T-cell (primary cell): ENCODE measurements at regions not wholly inside any gene's neighbourhood (a gene's known extent, or its start where the extent isn't known, plus 50 kb on each side); places are given as distances from the start of the nearest gene placed in this dataset.
"Not testable (repeated sequence)": the region's sequence is repeated elsewhere in the genome, so short reads cannot be mapped to it uniquely, and the experiment has no call there.

Source experiments
- ATAC-seq, 4 experiments: fragments of 200-7000 bp in 3 of 4; fragments of 150-1000 bp in 1 of 4; cut with Tn5 transposase; replicated peaks in 1 of 4; 1 replicate in 3 of 4; 2 replicates in 1 of 4; pipeline ENCODE4 v1.10.0; 2021; ENCODE audit warnings: moderate library complexity in 3 of 4, mild to moderate bottlenecking in 2 of 4, moderate number of reproducible peaks in 1 of 4
- CTCF ChIA-PET, 2 donors: fragments of 300-600 bp; sonication (Branson Sonifier 250); formaldehyde crosslinking; loops; one replicate each; lab custom pipeline; 2022; ENCODE audit warnings: antibody characterized with exemption in 2 of 2; lab: Charles Lee
- POLR2A ChIA-PET, 2 donors: fragments of 300-600 bp; sonication (Branson Sonifier 250); formaldehyde crosslinking; loops; one replicate each; lab custom pipeline; 2022; ENCODE audit warnings: antibody characterized with exemption in 2 of 2; lab: Charles Lee
- DNase-seq, 35 experiments: peaks; one replicate each; pipeline versions ENCODE4 v3.0.0 to v3.0.0-alpha.2; 2013 to 2023
- H3K27ac ChIP-seq: one replicate; pipeline ENCODE4 v1.5.1; 2013; ENCODE audit warnings: low read length
- H3K27me3 ChIP-seq, 2 experiments: replicated peaks in 1 of 2; 1 replicate in 1 of 2; 2 replicates in 1 of 2; pipeline versions ENCODE4 v1.6.1 to v1.7.0; 2013; ENCODE audit warnings: low read length in 1 of 2, mixed read lengths in 1 of 2; ENCODE audit not compliant: control insufficient read depth in 2 of 2, insufficient read depth in 2 of 2; ENCODE audit errors: extremely low read depth in 1 of 2
- H3K36me3 ChIP-seq, 2 donors: 1 replicate in 1 of 2; 2 replicates in 1 of 2; pipeline versions ENCODE4 v1.6.1 to v1.7.0; 2013; ENCODE audit warnings: low read length in 1 of 2; ENCODE audit not compliant: control insufficient read depth in 2 of 2, insufficient read depth in 1 of 2; ENCODE audit errors: extremely low read depth in 1 of 2
- H3K4me1 ChIP-seq, 2 experiments: 1 replicate in 1 of 2; 2 replicates in 1 of 2; pipeline versions ENCODE4 v1.6.1 to v1.7.0; 2013; ENCODE audit warnings: low read length in 2 of 2, mixed read lengths in 1 of 2; ENCODE audit not compliant: insufficient read depth in 2 of 2, control insufficient read depth in 1 of 2; ENCODE audit errors: extremely low read depth in 1 of 2
- H3K4me3 ChIP-seq, 2 donors: 1 replicate in 1 of 2; 2 replicates in 1 of 2; pipeline versions ENCODE4 v1.5.1 to v1.7.0; 2013; ENCODE audit warnings: mild to moderate bottlenecking in 2 of 2, low read length in 1 of 2, moderate library complexity in 1 of 2; ENCODE audit not compliant: control insufficient read depth in 1 of 2; ENCODE audit errors: extremely low read depth in 1 of 2
- H3K9me3 ChIP-seq: 2 replicates; pipeline ENCODE4 v1.7.0; 2013
- H3K27ac Mint-ChIP-seq, 2 donors: one replicate each; pipeline ENCODE4 v1.8.0; 2020 to 2021; ENCODE audit warnings: mild to moderate bottlenecking in 2 of 2, mixed read lengths in 2 of 2
- H3K27me3 Mint-ChIP-seq, 2 donors: one replicate each; pipeline ENCODE4 v1.8.0; 2021 to 2022; ENCODE audit warnings: mixed read lengths in 2 of 2
- H3K36me3 Mint-ChIP-seq: one replicate; pipeline ENCODE4 v1.8.0; 2021; ENCODE audit warnings: mixed read lengths
- H3K4me1 Mint-ChIP-seq, 3 donors: one replicate each; pipeline ENCODE4 v1.8.0; 2020 to 2022; ENCODE audit warnings: mixed read lengths in 3 of 3, mild to moderate bottlenecking in 1 of 3
- H3K4me3 Mint-ChIP-seq, 3 donors: one replicate each; pipeline ENCODE4 v1.8.0; 2020 to 2022; ENCODE audit warnings: mild to moderate bottlenecking in 3 of 3, mixed read lengths in 3 of 3, moderate library complexity in 3 of 3
- H3K9me3 Mint-ChIP-seq, 3 donors: one replicate each; pipeline ENCODE4 v1.8.0; 2020 to 2022; ENCODE audit warnings: mixed read lengths in 3 of 3
- WGBS: methylation state at CpG from one replicate; pipeline ENCODE4 v1.1.5; 2013; ENCODE audit warnings: missing lambda C conversion rate; ENCODE audit not compliant: insufficient coverage; 5-methylcytosine and 5-hydroxymethylcytosine counted together

- CTCF ChIA-PET = no interaction called here
- DNase-seq (no peak), ATAC-seq (no peak)
- WGBS = no CpG with 5 or more reads among the region's 1 CpG
- no peaks in the 10 kb centered on the region for H3K4me1 ChIP-seq
- H3K27me3 ChIP-seq = no peaks in the 10 kb centered on the region
- Mint-ChIP-seq H3K9me3 (peaks cover 0 to 4% (median 3%) of the 10 kb centered on the region in 3 donors), H3K27ac (no peak overlapping the region), H3K4me1 (no peaks in the 10 kb centered on the region), H3K4me3 (no peak overlapping the region), H3K36me3 (no peaks in the 10 kb centered on the region), H3K27me3 (no peaks in the 10 kb centered on the region)
- no peak overlapping the region for H3K27ac ChIP-seq
- H3K4me3 ChIP-seq = no peak overlapping the region
- H3K9me3 ChIP-seq = no peaks in the 10 kb centered on the region
- POLR2A ChIA-PET = no interaction called here
- H3K36me3 ChIP-seq = no peaks in the 10 kb centered on the region
Measured at GRCh38 chrX:26788402-26788998, 572.5 kb downstream of the MAGEB5 start.

- H3K4me3 ChIP-seq = no peak overlapping the region
- H3K9me3 ChIP-seq = no peaks in the 10 kb centered on the region
- Mint-ChIP-seq H3K27ac (no peak overlapping the region), H3K27me3 (no peaks in the 10 kb centered on the region), H3K36me3 (no peaks in the 10 kb centered on the region), H3K4me3 (no peak overlapping the region), H3K4me1 (no peaks in the 10 kb centered on the region), H3K9me3 (peaks cover 0 to 1% (median 1%) of the 10 kb centered on the region in 3 donors)
- no peaks in the 10 kb centered on the region for H3K36me3 ChIP-seq
- ChIA-PET POLR2A (no interaction called here), CTCF (no interaction called here)
- no peak overlapping the region for H3K27ac ChIP-seq
- no peaks in the 10 kb centered on the region for H3K4me1 ChIP-seq
- no peaks in the 10 kb centered on the region for H3K27me3 ChIP-seq
- no CpG with 5 or more reads among the region's 10 CpGs for WGBS
- no peak for DNase-seq
- ATAC-seq = no peak
Measured at GRCh38 chrX:26783512-26784225, 567.7 kb downstream of the MAGEB5 start.

- Histone ChIP-seq H3K4me3 (no peak overlapping the region), H3K27ac (no peak overlapping the region), H3K36me3 (no peaks in the 10 kb centered on the region), H3K27me3 (no peaks in the 10 kb centered on the region), H3K9me3 (peaks cover 2% of the 10 kb centered on the region), H3K4me1 (no peaks in the 10 kb centered on the region)
- no peaks in the 10 kb centered on the region for H3K4me1 Mint-ChIP-seq
- POLR2A ChIA-PET = interaction anchor here in 1 of 2 donors (0.6 kb wide), 1 partner anchor 942 kb away, joined by 3 read pairs; no protein-coding TSS in a partner anchor
- ATAC-seq (no peak), DNase-seq (no peak)
- H3K36me3 Mint-ChIP-seq = no peaks in the 10 kb centered on the region
- no peak overlapping the region for H3K27ac Mint-ChIP-seq
- peaks cover 5 to 10% (median 6%) of the 10 kb centered on the region in 3 donors for H3K9me3 Mint-ChIP-seq
- no peaks in the 10 kb centered on the region for H3K27me3 Mint-ChIP-seq
- H3K4me3 Mint-ChIP-seq = no peak overlapping the region
- CTCF ChIA-PET = no interaction called here
- no CpG with 5 or more reads among the region's 3 CpGs for WGBS
Measured at GRCh38 chrX:26778320-26778888, 562.4 kb downstream of the MAGEB5 start.

GRCh38 chrX:26762253-26762652, 546.3 kb downstream of the MAGEB5 start:
- DNase-seq (no peak), ATAC-seq (no peak)
- no peak overlapping the region for H3K4me3 Mint-ChIP-seq
- H3K36me3 Mint-ChIP-seq = no peaks in the 10 kb centered on the region
- H3K9me3 ChIP-seq = no peaks in the 10 kb centered on the region
- no peaks in the 10 kb centered on the region for H3K9me3 Mint-ChIP-seq
- H3K27ac Mint-ChIP-seq = no peak overlapping the region
- H3K27ac ChIP-seq = no peak overlapping the region
- H3K4me1 Mint-ChIP-seq = no peaks in the 10 kb centered on the region
- ChIA-PET CTCF (no interaction called here), POLR2A (no interaction called here)
- H3K4me3 ChIP-seq = no peak overlapping the region
- no CpG with 5 or more reads among the region's 2 CpGs for WGBS
- H3K4me1 ChIP-seq = no peaks in the 10 kb centered on the region
- no peaks in the 10 kb centered on the region for H3K36me3 ChIP-seq
- H3K27me3 ChIP-seq = no peaks in the 10 kb centered on the region
- H3K27me3 Mint-ChIP-seq = no peaks in the 10 kb centered on the region

GRCh38 chrX:26755760-26756159, 539.8 kb downstream of the MAGEB5 start:
- H3K36me3 Mint-ChIP-seq, ATAC-seq, H3K27ac Mint-ChIP-seq, H3K4me1 Mint-ChIP-seq, H3K27me3 ChIP-seq, DNase-seq, H3K27me3 Mint-ChIP-seq, H3K9me3 Mint-ChIP-seq, POLR2A ChIA-PET, H3K4me3 Mint-ChIP-seq, H3K27ac ChIP-seq, H3K36me3 ChIP-seq, H3K4me1 ChIP-seq, H3K9me3 ChIP-seq, H3K4me3 ChIP-seq: not testable (repeated sequence)
- WGBS = 67% methylated on average over 4 of the region's 13 CpGs
- CTCF ChIA-PET = interaction anchor here in 1 of 2 donors (0.6 kb wide), 1 partner anchor 128 kb away, joined by 3 read pairs; no protein-coding TSS in a partner anchor

GRCh38 chrX:26747877-26748276, 531.9 kb downstream of the MAGEB5 start:
- ATAC-seq = no peak
- DNase-seq = no peak
- Mint-ChIP-seq H3K36me3 (no peaks in the 10 kb centered on the region), H3K4me1 (no peaks in the 10 kb centered on the region), H3K27me3 (peaks cover 0 to 3% of the 10 kb centered on the region in 2 donors), H3K9me3 (peaks cover 0 to 3% (median 2%) of the 10 kb centered on the region in 3 donors), H3K4me3 (no peak overlapping the region), H3K27ac (no peak overlapping the region)
- ChIA-PET POLR2A (no interaction called here), CTCF (no interaction called here)
- Histone ChIP-seq H3K27ac (no peak overlapping the region), H3K36me3 (no peaks in the 10 kb centered on the region), H3K4me3 (no peak overlapping the region), H3K4me1 (no peaks in the 10 kb centered on the region), H3K27me3 (no peaks in the 10 kb centered on the region), H3K9me3 (no peaks in the 10 kb centered on the region)
- 96% methylated on average over 4 of the region's 12 CpGs for WGBS
